ENCODE measurements at regions not wholly inside any gene's neighbourhood (a gene's known extent, or its start where the extent isn't known, plus 50 kb on each side); places are given as distances from the start of the nearest gene placed in this dataset.

DNA sequence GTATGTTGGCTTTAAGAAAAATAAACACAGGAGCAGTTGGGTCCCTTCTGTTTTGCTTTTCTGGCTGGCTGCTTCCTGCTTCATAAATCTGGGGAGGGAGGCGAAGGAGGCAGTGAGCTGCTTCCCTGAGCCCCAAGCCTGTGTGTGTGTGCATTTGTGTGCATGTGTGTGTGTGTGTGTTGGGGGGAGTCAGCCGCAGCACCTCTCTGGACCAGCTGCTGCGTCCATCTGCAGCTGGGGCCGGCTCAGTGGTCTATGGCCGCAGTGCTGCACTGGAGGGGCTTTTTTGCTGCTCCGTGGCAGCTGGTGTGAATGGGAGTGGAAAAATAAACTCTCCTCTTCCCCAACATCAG lies 192.3 kb downstream of the RNF144A start:
- DNase-seq (ENCODE audit: low read depth) = no peak
- TF ChIP-seq, protein P1, sequence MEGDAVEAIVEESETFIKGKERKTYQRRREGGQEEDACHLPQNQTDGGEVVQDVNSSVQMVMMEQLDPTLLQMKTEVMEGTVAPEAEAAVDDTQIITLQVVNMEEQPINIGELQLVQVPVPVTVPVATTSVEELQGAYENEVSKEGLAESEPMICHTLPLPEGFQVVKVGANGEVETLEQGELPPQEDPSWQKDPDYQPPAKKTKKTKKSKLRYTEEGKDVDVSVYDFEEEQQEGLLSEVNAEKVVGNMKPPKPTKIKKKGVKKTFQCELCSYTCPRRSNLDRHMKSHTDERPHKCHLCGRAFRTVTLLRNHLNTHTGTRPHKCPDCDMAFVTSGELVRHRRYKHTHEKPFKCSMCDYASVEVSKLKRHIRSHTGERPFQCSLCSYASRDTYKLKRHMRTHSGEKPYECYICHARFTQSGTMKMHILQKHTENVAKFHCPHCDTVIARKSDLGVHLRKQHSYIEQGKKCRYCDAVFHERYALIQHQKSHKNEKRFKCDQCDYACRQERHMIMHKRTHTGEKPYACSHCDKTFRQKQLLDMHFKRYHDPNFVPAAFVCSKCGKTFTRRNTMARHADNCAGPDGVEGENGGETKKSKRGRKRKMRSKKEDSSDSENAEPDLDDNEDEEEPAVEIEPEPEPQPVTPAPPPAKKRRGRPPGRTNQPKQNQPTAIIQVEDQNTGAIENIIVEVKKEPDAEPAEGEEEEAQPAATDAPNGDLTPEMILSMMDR (conservative IDR thresholded peaks at IDR 0.05; ENCODE audit: low read depth, low read length) = no peak
- no peak overlapping the region for H3K4me3 ChIP-seq (ENCODE audit: low read depth, low read length)

- no peak overlapping the region for H3K4me3 ChIP-seq (ENCODE audit: low read depth, low read length)
- no peak for DNase-seq (ENCODE audit: low read depth)
- TF ChIP-seq, protein P1 (conservative IDR thresholded peaks at IDR 0.05; ENCODE audit: low read depth, low read length) = peak; percentile 58
Measured at GRCh38 chr2:7111626-7112025, 194.4 kb downstream of the RNF144A start.

GRCh38 chr2:7115364-7115763 lies 198.2 kb downstream of the RNF144A start:
- no peak overlapping the region for H3K4me3 ChIP-seq (ENCODE audit: low read depth, low read length)
- TF ChIP-seq, protein P1 (conservative IDR thresholded peaks at IDR 0.05; ENCODE audit: low read depth, low read length) = no peak

DNA sequence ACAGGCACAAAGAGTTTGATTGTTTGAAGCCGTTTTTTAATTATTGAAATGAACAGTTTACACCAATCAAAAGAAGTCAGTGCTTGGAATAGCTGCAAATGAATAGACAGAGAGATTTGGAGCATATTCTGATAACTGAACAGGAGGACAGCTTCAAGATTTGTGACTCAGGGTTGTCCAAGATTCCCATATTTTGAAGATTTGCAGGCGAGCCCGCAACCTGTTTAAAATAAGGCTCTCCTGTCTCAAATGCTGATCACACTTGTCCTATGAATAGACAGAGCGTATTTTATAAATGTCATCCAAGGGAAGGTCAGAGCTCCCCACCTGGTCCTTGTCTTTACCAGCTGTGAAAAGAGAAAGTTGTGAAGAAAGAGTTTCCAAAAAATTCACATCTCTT lies 198.7 kb downstream of the RNF144A start:
- no peak overlapping the region for H3K4me3 ChIP-seq (ENCODE audit: low read depth, low read length)
- TF ChIP-seq, protein P1 (conservative IDR thresholded peaks at IDR 0.05; ENCODE audit: low read depth, low read length) = no peak
- DNase-seq (ENCODE audit: low read depth) = no peak

More at GRCh38 chr2:7115364-7115763, 198.2 kb downstream of the RNF144A start:
- no peak for DNase-seq (ENCODE audit: low read depth)

GRCh38 chr2:7116511-7116910 lies 199.3 kb downstream of the RNF144A start:
- no peak for DNase-seq (ENCODE audit: low read depth)
- TF ChIP-seq, protein P1 (conservative IDR thresholded peaks at IDR 0.05; ENCODE audit: low read depth, low read length) = no peak
- no peak overlapping the region for H3K4me3 ChIP-seq (ENCODE audit: low read depth, low read length)

DNA sequence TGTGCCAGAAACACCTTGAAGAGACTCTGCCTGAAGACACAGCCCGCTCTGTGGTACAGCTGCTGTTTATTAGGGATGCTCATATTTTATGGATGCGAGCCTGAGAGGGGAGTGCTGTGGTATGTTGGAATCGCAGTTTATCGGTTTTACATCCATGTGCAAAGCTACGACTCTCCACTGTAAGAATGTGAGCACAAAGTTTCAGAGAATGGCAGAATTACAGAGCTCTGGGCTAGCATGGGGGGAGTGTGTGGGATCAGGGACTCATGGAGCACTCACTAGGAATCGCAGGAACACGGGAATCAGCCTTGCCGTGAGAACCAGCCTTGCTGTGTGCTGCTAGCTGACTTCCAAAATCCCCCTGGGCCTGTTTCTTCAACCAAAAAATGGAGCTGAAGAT lies 199.9 kb downstream of the RNF144A start:
- no peak overlapping the region for H3K4me3 ChIP-seq (ENCODE audit: low read depth, low read length)
- TF ChIP-seq, protein P1 (conservative IDR thresholded peaks at IDR 0.05; ENCODE audit: low read depth, low read length) = no peak
- DNase-seq (ENCODE audit: low read depth) = no peak

GRCh38 chr2:7118606-7119131 lies 201.5 kb downstream of the RNF144A start:
- DNase-seq (ENCODE audit: low read depth) = no peak
- TF ChIP-seq, protein P1 (conservative IDR thresholded peaks at IDR 0.05; ENCODE audit: low read depth, low read length) = no peak
- H3K4me3 ChIP-seq (ENCODE audit: low read depth, low read length) = no peak overlapping the region

All from epithelial cell of proximal tubule (primary cell).